ENCODE measurements at regions not wholly inside any gene's neighbourhood (a gene's known extent, or its start where the extent isn't known, plus 50 kb on each side); places are given as distances from the start of the nearest gene placed in this dataset.

GRCh38 chr7:54161621-54162020 is 380.6 kb upstream of the VSTM2A start:
- TF ChIP-seq CTCF (IDR thresholded peaks at IDR 0.05) (no peak), POLR2A (IDR thresholded peaks at IDR 0.05) (no peak), POLR2AphosphoS5 (IDR thresholded peaks at IDR 0.05) (no peak)

Measured in prostate gland (tissue), 2 donors.